GM12878 (cell line): ENCODE measurements at regions not wholly inside any gene's neighbourhood (a gene's known extent, or its start where the extent isn't known, plus 50 kb on each side); places are given as distances from the start of the nearest gene placed in this dataset.

Experiments used
- BRCA1 ChIP-seq: IDR thresholded peaks from 2 replicates; pipeline ENCODE4 v1.6.1; 2011; ENCODE audit warnings: low read depth, low read length, improper control_type of control experiment
- MTA3 ChIP-seq: IDR thresholded peaks from 2 replicates; pipeline ENCODE4 v1.6.1; 2012; ENCODE audit warnings: low read length, inconsistent platforms, borderline replicate concordance
- NFYB ChIP-seq: IDR thresholded peaks from 2 replicates; pipeline ENCODE4 v1.6.1; 2011; ENCODE audit warnings: low read depth, mild to moderate bottlenecking, low read length, improper control_type of control experiment, moderate library complexity; ENCODE audit not compliant: insufficient read depth
- SMAD1 ChIP-seq: fragments of 450-650 bp; IDR thresholded peaks from 2 replicates; pipeline ENCODE4 v1.6.1; 2018; ENCODE audit warnings: mild to moderate bottlenecking, low read depth; ENCODE audit not compliant: partially characterized antibody
- SREBF1 ChIP-seq: IDR thresholded peaks from 2 replicates; pipeline ENCODE4 v1.6.1; 2012; ENCODE audit warnings: mild to moderate bottlenecking, low read length
- TAF1 ChIP-seq: IDR thresholded peaks from 2 replicates; pipeline ENCODE4 v1.6.1; 2011; ENCODE audit warnings: mild to moderate bottlenecking, low read depth, low read length, borderline replicate concordance
- TF ChIP-seq, protein P1 (sequence below): IDR thresholded peaks from 2 replicates; pipeline ENCODE4 v1.6.1; 2011; ENCODE audit warnings: mild to moderate bottlenecking, low read depth, low read length, moderate library complexity; ENCODE audit not compliant: insufficient replicate concordance
- TF ChIP-seq, protein P2 (sequence below): IDR thresholded peaks from 2 replicates; pipeline ENCODE4 v1.6.1; 2011; ENCODE audit warnings: low read depth, low read length, improper control_type of control experiment, borderline replicate concordance
- TF ChIP-seq, protein P3 (sequence below): IDR thresholded peaks from 2 replicates; pipeline ENCODE4 v1.6.1; 2012; ENCODE audit warnings: mild to moderate bottlenecking, low read depth, low read length
- TF ChIP-seq, protein P4 (sequence below): fragments of 450-650 bp; IDR thresholded peaks from 2 replicates; pipeline ENCODE4 v1.6.1; 2014; ENCODE audit warnings: mild to moderate bottlenecking
- TF ChIP-seq, protein P5 (sequence below), 3 experiments: IDR thresholded peaks in 2 of 3; conservative IDR thresholded peaks in 1 of 3; 2 replicates each; pipeline ENCODE4 v1.5.1; 2011; ENCODE audit warnings: low read depth in 3 of 3, low read length in 3 of 3, mild to moderate bottlenecking in 3 of 3, control low read depth in 2 of 3, moderate library complexity in 2 of 3, inconsistent platforms in 1 of 3, mixed read lengths in 1 of 3; ENCODE audit not compliant: control insufficient read depth in 2 of 3, insufficient read depth in 1 of 3; ENCODE audit errors: extremely low read depth in 1 of 3
- TF ChIP-seq, protein P6 (sequence below): fragments of 450-650 bp; IDR thresholded peaks from 2 replicates; pipeline ENCODE4 v1.6.1; 2016; ENCODE audit warnings: mild to moderate bottlenecking, moderate library complexity, borderline replicate concordance
- TF ChIP-seq, protein P7 (sequence below): fragments of 450-650 bp; IDR thresholded peaks from 2 replicates; pipeline ENCODE4 v1.6.1; 2017; ENCODE audit warnings: mild to moderate bottlenecking

DNA sequence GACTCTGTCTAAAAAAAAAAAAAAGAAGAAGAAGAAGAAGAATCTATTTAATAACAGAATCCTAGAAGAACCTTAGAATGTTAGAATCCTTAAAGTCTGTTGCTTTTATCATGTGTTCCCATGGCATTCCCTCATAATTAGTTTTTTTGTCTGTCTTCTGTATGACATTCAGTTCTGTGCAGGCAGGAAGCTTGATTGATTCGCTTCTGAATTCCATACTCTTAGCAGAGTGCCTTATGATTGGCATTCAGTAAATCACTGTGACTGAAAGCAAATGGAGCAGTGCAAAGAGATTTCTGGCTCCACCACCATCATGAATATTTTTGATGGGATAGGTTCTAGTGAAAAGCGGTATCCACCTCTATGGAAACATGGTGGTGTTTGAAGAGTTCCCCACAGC, 1065.9 kb upstream of the RBFOX1 start:
- TF ChIP-seq BRCA1 (no peak), SREBF1 (no peak), TAF1 (no peak), NFYB (no peak), SMAD1 (no peak), MTA3 (no peak)
- TF ChIP-seq, protein P1, sequence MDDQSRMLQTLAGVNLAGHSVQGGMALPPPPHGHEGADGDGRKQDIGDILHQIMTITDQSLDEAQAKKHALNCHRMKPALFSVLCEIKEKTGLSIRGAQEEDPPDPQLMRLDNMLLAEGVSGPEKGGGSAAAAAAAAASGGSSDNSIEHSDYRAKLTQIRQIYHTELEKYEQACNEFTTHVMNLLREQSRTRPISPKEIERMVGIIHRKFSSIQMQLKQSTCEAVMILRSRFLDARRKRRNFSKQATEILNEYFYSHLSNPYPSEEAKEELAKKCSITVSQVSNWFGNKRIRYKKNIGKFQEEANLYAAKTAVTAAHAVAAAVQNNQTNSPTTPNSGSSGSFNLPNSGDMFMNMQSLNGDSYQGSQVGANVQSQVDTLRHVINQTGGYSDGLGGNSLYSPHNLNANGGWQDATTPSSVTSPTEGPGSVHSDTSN = no peak
- TF ChIP-seq, protein P2, sequence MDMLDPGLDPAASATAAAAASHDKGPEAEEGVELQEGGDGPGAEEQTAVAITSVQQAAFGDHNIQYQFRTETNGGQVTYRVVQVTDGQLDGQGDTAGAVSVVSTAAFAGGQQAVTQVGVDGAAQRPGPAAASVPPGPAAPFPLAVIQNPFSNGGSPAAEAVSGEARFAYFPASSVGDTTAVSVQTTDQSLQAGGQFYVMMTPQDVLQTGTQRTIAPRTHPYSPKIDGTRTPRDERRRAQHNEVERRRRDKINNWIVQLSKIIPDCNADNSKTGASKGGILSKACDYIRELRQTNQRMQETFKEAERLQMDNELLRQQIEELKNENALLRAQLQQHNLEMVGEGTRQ = no peak
- TF ChIP-seq, protein P3, sequence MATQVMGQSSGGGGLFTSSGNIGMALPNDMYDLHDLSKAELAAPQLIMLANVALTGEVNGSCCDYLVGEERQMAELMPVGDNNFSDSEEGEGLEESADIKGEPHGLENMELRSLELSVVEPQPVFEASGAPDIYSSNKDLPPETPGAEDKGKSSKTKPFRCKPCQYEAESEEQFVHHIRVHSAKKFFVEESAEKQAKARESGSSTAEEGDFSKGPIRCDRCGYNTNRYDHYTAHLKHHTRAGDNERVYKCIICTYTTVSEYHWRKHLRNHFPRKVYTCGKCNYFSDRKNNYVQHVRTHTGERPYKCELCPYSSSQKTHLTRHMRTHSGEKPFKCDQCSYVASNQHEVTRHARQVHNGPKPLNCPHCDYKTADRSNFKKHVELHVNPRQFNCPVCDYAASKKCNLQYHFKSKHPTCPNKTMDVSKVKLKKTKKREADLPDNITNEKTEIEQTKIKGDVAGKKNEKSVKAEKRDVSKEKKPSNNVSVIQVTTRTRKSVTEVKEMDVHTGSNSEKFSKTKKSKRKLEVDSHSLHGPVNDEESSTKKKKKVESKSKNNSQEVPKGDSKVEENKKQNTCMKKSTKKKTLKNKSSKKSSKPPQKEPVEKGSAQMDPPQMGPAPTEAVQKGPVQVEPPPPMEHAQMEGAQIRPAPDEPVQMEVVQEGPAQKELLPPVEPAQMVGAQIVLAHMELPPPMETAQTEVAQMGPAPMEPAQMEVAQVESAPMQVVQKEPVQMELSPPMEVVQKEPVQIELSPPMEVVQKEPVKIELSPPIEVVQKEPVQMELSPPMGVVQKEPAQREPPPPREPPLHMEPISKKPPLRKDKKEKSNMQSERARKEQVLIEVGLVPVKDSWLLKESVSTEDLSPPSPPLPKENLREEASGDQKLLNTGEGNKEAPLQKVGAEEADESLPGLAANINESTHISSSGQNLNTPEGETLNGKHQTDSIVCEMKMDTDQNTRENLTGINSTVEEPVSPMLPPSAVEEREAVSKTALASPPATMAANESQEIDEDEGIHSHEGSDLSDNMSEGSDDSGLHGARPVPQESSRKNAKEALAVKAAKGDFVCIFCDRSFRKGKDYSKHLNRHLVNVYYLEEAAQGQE = no peak
- TF ChIP-seq, protein P4, sequence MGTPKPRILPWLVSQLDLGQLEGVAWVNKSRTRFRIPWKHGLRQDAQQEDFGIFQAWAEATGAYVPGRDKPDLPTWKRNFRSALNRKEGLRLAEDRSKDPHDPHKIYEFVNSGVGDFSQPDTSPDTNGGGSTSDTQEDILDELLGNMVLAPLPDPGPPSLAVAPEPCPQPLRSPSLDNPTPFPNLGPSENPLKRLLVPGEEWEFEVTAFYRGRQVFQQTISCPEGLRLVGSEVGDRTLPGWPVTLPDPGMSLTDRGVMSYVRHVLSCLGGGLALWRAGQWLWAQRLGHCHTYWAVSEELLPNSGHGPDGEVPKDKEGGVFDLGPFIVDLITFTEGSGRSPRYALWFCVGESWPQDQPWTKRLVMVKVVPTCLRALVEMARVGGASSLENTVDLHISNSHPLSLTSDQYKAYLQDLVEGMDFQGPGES = no peak
- TF ChIP-seq, protein P5, sequence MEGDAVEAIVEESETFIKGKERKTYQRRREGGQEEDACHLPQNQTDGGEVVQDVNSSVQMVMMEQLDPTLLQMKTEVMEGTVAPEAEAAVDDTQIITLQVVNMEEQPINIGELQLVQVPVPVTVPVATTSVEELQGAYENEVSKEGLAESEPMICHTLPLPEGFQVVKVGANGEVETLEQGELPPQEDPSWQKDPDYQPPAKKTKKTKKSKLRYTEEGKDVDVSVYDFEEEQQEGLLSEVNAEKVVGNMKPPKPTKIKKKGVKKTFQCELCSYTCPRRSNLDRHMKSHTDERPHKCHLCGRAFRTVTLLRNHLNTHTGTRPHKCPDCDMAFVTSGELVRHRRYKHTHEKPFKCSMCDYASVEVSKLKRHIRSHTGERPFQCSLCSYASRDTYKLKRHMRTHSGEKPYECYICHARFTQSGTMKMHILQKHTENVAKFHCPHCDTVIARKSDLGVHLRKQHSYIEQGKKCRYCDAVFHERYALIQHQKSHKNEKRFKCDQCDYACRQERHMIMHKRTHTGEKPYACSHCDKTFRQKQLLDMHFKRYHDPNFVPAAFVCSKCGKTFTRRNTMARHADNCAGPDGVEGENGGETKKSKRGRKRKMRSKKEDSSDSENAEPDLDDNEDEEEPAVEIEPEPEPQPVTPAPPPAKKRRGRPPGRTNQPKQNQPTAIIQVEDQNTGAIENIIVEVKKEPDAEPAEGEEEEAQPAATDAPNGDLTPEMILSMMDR (IDR thresholded peaks at IDR 0.05 in 2 of 3, conservative IDR thresholded peaks at IDR 0.05 in 1 of 3; ENCODE audit: control insufficient read depth in 2 of 3, extremely low read depth in 1 of 3, insufficient read depth in 1 of 3, low read depth in 3 of 3, low read length in 3 of 3) = no peak
- TF ChIP-seq, protein P6, sequence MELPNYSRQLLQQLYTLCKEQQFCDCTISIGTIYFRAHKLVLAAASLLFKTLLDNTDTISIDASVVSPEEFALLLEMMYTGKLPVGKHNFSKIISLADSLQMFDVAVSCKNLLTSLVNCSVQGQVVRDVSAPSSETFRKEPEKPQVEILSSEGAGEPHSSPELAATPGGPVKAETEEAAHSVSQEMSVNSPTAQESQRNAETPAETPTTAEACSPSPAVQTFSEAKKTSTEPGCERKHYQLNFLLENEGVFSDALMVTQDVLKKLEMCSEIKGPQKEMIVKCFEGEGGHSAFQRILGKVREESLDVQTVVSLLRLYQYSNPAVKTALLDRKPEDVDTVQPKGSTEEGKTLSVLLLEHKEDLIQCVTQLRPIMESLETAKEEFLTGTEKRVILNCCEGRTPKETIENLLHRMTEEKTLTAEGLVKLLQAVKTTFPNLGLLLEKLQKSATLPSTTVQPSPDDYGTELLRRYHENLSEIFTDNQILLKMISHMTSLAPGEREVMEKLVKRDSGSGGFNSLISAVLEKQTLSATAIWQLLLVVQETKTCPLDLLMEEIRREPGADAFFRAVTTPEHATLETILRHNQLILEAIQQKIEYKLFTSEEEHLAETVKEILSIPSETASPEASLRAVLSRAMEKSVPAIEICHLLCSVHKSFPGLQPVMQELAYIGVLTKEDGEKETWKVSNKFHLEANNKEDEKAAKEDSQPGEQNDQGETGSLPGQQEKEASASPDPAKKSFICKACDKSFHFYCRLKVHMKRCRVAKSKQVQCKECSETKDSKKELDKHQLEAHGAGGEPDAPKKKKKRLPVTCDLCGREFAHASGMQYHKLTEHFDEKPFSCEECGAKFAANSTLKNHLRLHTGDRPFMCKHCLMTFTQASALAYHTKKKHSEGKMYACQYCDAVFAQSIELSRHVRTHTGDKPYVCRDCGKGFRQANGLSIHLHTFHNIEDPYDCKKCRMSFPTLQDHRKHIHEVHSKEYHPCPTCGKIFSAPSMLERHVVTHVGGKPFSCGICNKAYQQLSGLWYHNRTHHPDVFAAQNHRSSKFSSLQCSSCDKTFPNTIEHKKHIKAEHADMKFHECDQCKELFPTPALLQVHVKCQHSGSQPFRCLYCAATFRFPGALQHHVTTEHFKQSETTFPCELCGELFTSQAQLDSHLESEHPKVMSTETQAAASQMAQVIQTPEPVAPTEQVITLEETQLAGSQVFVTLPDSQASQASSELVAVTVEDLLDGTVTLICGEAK = no peak
- TF ChIP-seq, protein P7, sequence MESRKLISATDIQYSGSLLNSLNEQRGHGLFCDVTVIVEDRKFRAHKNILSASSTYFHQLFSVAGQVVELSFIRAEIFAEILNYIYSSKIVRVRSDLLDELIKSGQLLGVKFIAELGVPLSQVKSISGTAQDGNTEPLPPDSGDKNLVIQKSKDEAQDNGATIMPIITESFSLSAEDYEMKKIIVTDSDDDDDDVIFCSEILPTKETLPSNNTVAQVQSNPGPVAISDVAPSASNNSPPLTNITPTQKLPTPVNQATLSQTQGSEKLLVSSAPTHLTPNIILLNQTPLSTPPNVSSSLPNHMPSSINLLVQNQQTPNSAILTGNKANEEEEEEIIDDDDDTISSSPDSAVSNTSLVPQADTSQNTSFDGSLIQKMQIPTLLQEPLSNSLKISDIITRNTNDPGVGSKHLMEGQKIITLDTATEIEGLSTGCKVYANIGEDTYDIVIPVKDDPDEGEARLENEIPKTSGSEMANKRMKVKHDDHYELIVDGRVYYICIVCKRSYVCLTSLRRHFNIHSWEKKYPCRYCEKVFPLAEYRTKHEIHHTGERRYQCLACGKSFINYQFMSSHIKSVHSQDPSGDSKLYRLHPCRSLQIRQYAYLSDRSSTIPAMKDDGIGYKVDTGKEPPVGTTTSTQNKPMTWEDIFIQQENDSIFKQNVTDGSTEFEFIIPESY = no peak
